ENCODE measurements at regions not wholly inside any gene's neighbourhood (a gene's known extent, or its start where the extent isn't known, plus 50 kb on each side); places are given as distances from the start of the nearest gene placed in this dataset.

- Histone ChIP-seq H3K4me1 (no peaks in the 10 kb centered on the region), H3K27me3 (no peaks in the 10 kb centered on the region), H3K9me3 (peaks cover 0 to 9% (median 0%) of the 10 kb centered on the region in 3 donors), H3K27ac (no peak overlapping the region), H3K36me3 (no peaks in the 10 kb centered on the region), H3K4me3 (no peak overlapping the region)
- no peak for TF ChIP-seq POLR2A (IDR thresholded peaks at IDR 0.05)
- TF ChIP-seq, protein P1, sequence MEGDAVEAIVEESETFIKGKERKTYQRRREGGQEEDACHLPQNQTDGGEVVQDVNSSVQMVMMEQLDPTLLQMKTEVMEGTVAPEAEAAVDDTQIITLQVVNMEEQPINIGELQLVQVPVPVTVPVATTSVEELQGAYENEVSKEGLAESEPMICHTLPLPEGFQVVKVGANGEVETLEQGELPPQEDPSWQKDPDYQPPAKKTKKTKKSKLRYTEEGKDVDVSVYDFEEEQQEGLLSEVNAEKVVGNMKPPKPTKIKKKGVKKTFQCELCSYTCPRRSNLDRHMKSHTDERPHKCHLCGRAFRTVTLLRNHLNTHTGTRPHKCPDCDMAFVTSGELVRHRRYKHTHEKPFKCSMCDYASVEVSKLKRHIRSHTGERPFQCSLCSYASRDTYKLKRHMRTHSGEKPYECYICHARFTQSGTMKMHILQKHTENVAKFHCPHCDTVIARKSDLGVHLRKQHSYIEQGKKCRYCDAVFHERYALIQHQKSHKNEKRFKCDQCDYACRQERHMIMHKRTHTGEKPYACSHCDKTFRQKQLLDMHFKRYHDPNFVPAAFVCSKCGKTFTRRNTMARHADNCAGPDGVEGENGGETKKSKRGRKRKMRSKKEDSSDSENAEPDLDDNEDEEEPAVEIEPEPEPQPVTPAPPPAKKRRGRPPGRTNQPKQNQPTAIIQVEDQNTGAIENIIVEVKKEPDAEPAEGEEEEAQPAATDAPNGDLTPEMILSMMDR (IDR thresholded peaks at IDR 0.05): no peak
- intact Hi-C loops (cut with DNase I): no loop called here
- DNase-seq: no peak
Measured at GRCh38 chr12:90399357-90399756, 555.6 kb downstream of the CCER1 start.

DNA sequence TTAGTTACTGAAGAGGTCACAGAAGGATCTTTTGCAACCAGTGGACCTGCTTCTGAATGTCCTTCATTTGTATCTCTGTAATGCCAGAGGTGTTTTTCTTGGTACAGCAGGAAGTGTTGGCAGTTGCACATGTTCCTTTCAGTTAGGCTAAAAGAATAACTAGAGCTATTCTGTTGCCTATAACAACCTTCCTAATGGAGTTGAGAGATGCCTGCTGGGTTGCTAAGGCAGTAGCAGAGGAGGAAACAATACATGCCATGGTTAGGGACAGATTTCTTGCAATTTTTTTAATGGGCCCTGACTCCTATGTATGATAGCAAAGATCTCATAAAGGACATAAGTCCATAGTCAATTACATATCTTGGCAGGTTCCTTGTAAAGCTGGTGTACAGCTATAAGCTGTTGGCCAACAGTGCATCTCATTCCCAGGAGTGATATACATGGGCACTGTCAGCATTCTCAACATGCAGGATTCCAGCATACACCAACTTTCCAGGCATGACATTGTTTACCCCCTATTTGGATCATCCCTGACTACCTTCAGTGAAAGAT is 556.6 kb downstream of the CCER1 start:
- intact Hi-C loops (cut with DNase I): no loop called here
- Histone ChIP-seq H3K4me1 (no peaks in the 10 kb centered on the region), H3K27me3 (no peaks in the 10 kb centered on the region), H3K9me3 (peaks cover 0 to 9% (median 0%) of the 10 kb centered on the region in 3 donors), H3K4me3 (no peak overlapping the region), H3K36me3 (no peaks in the 10 kb centered on the region), H3K27ac (no peak overlapping the region)
- TF ChIP-seq, protein P1 (IDR thresholded peaks at IDR 0.05): no peak
- TF ChIP-seq POLR2A (IDR thresholded peaks at IDR 0.05): no peak
- no peak for DNase-seq

GRCh38 chr12:90396556-90396955 is 558.4 kb downstream of the CCER1 start:
- Histone ChIP-seq H3K27ac (no peak overlapping the region), H3K27me3 (no peaks in the 10 kb centered on the region), H3K4me3 (no peak overlapping the region), H3K9me3 (peaks cover 0 to 9% (median 0%) of the 10 kb centered on the region in 3 donors), H3K4me1 (peaks cover 0 to 5% (median 0%) of the 10 kb centered on the region in 3 donors), H3K36me3 (no peaks in the 10 kb centered on the region)
- 82 to 95% methylated on average over 1 of the region's 1 CpG for WGBS, 2 donors
- DNase-seq: no peak
- TF ChIP-seq POLR2A (IDR thresholded peaks at IDR 0.05): no peak
- TF ChIP-seq, protein P1 (IDR thresholded peaks at IDR 0.05): no peak
- intact Hi-C loops (cut with DNase I): no loop called here

- no peak for DNase-seq
- Histone ChIP-seq H3K27ac (no peak overlapping the region), H3K27me3 (no peaks in the 10 kb centered on the region), H3K9me3 (peaks cover 0 to 9% (median 0%) of the 10 kb centered on the region in 3 donors), H3K4me1 (peaks cover 0 to 5% (median 0%) of the 10 kb centered on the region in 3 donors), H3K36me3 (no peaks in the 10 kb centered on the region), H3K4me3 (no peak overlapping the region)
- 94 to 100% methylated on average over 2 to 4 of the region's 5 CpGs for WGBS, 2 donors
- intact Hi-C loops (cut with DNase I): no loop called here
- no peak for TF ChIP-seq POLR2A (IDR thresholded peaks at IDR 0.05)
- TF ChIP-seq, protein P1 (IDR thresholded peaks at IDR 0.05): no peak
Measured at GRCh38 chr12:90393652-90394051, 561.3 kb downstream of the CCER1 start.

GRCh38 chr12:90393089-90393488 is 561.9 kb downstream of the CCER1 start:
- Histone ChIP-seq H3K27ac (no peak overlapping the region), H3K9me3 (peaks cover 0 to 9% (median 0%) of the 10 kb centered on the region in 3 donors), H3K4me3 (no peak overlapping the region), H3K4me1 (peaks cover 0 to 5% (median 0%) of the 10 kb centered on the region in 3 donors), H3K36me3 (no peaks in the 10 kb centered on the region), H3K27me3 (no peaks in the 10 kb centered on the region)
- DNase-seq: no peak
- intact Hi-C loops (cut with DNase I): no loop called here
- WGBS, 2 donors: 74 to 89% methylated on average over 3 of the region's 3 CpGs
- no peak for TF ChIP-seq POLR2A (IDR thresholded peaks at IDR 0.05)
- TF ChIP-seq, protein P1 (IDR thresholded peaks at IDR 0.05): no peak
